SK-N-SH (cell line): ENCODE measurements at regions not wholly inside any gene's neighbourhood (a gene's known extent, or its start where the extent isn't known, plus 50 kb on each side); places are given as distances from the start of the nearest gene placed in this dataset.

ENCODE experiments used
- CTCF ChIA-PET: fragments of 300-600, 350-600 bp; formaldehyde crosslinking; extraction: SDS; loops from one replicate; lab custom pipeline; 2021; lab: Yijun Ruan, JAX
- POLR2A ChIA-PET: fragments of 350-600 bp; sonication (Branson Sonifier 250); formaldehyde crosslinking; extraction: SDS; loops from one replicate; lab custom pipeline; 2020; ENCODE audit warnings: antibody characterized with exemption, inconsistent platforms; lab: Yijun Ruan, JAX
- DNase-seq: peaks from one replicate; pipeline ENCODE4 v3.0.0; 2012
- H2AFZ ChIP-seq: fragments of 200-600 bp; sonication (generic); 2 replicates; pipeline ENCODE4 v1.8.1; 2016; ENCODE audit warnings: antibody characterized with exemption, mild to moderate bottlenecking, low read depth
- H3F3A ChIP-seq: fragments of 200-600 bp; sonication (generic); replicated peaks from 2 replicates; pipeline ENCODE3; 2016; ENCODE audit warnings: antibody characterized with exemption, mild to moderate bottlenecking; ENCODE audit not compliant: insufficient read depth
- H3K27ac ChIP-seq, 2 experiments: fragments of 200-500 bp in 1 of 2; fragments of 200-600 bp in 1 of 2; sonication (Bioruptor generic) in 1 of 2; sonication (generic), shearing (Covaris generic) in 1 of 2; 2 replicates each; pipeline versions ENCODE4 v1.5.1 to v1.6.1; 2014 to 2016; ENCODE audit warnings: low read depth in 2 of 2, inconsistent platforms in 1 of 2, low read length in 1 of 2, mild to moderate bottlenecking in 1 of 2, mixed read lengths in 1 of 2
- H3K27me3 ChIP-seq: fragments of 200-600 bp; sonication (generic), shearing (Covaris generic); 2 replicates; pipeline ENCODE4 v1.6.1; 2016; ENCODE audit warnings: mixed run types; ENCODE audit not compliant: insufficient read depth
- H3K36me3 ChIP-seq, 2 experiments: fragments of 200-500 bp in 1 of 2; fragments of 200-600 bp in 1 of 2; sonication (Bioruptor generic) in 1 of 2; sonication (generic) in 1 of 2; replicated peaks in 1 of 2; 2 replicates each; pipeline versions ENCODE3 to v1.5.1; 2014 to 2016; ENCODE audit warnings: low read length in 1 of 2, mild to moderate bottlenecking in 1 of 2; ENCODE audit not compliant: insufficient read depth in 2 of 2, control insufficient read depth in 1 of 2
- H3K4me1 ChIP-seq, 2 experiments: fragments of 200-500 bp in 1 of 2; fragments of 200-600 bp in 1 of 2; sonication (Bioruptor generic) in 1 of 2; sonication (generic), shearing (Covaris generic) in 1 of 2; 2 replicates each; pipeline versions ENCODE4 v1.5.1 to v1.6.1; 2014 to 2016; ENCODE audit warnings: low read depth in 1 of 2, low read length in 1 of 2, mixed run types in 1 of 2; ENCODE audit not compliant: insufficient read depth in 2 of 2, control insufficient read depth in 1 of 2
- H3K4me2 ChIP-seq: fragments of 200-600 bp; sonication (generic), shearing (Covaris generic); 2 replicates; pipeline ENCODE4 v1.6.1; 2017; ENCODE audit warnings: mixed run types
- H3K4me3 ChIP-seq, 2 experiments: fragments of 200-500 bp in 1 of 2; fragments of 200-600 bp in 1 of 2; sonication (Bioruptor generic) in 1 of 2; sonication (generic), shearing (Covaris generic) in 1 of 2; 2 replicates each; pipeline versions ENCODE4 v1.5.1 to v1.8.1; 2014 to 2016; ENCODE audit warnings: low read depth in 2 of 2, inconsistent platforms in 1 of 2, low read length in 1 of 2, mild to moderate bottlenecking in 1 of 2, mixed read lengths in 1 of 2, moderate library complexity in 1 of 2
- H3K79me2 ChIP-seq: fragments of 200-600 bp; sonication (generic); 2 replicates; pipeline ENCODE4 v1.8.1; 2017; ENCODE audit warnings: mild to moderate bottlenecking; ENCODE audit not compliant: insufficient read depth
- H3K9ac ChIP-seq: fragments of 200-600 bp; sonication (generic); 2 replicates; pipeline ENCODE4 v1.6.1; 2017; ENCODE audit warnings: mixed run types
- H3K9me2 ChIP-seq: fragments of 200-600 bp; sonication (generic); 2 replicates; pipeline ENCODE4 v1.6.1; 2017; ENCODE audit warnings: mixed run types
- H3K9me3 ChIP-seq: fragments of 200-600 bp; sonication (generic); 2 replicates; pipeline ENCODE4 v1.6.1; 2017; ENCODE audit warnings: mixed run types, mild to moderate bottlenecking, moderate library complexity
- H4K20me1 ChIP-seq: fragments of 200-600 bp; sonication (generic); 2 replicates; pipeline ENCODE4 v1.6.1; 2017; ENCODE audit warnings: mild to moderate bottlenecking, mixed run types; ENCODE audit not compliant: insufficient read depth
- CHD2 ChIP-seq: fragments of 150-350 bp; IDR thresholded peaks from 2 replicates; pipeline ENCODE4 v1.6.1; 2018; ENCODE audit warnings: low read length; ENCODE audit not compliant: partially characterized antibody
- EZH2phosphoT487 ChIP-seq: fragments of 200-600 bp; sonication (generic); IDR thresholded peaks from 2 replicates; pipeline ENCODE4 v1.6.1; 2017; ENCODE audit warnings: low read depth, mixed run types, mild to moderate bottlenecking, antibody characterized with exemption, moderate library complexity, borderline replicate concordance
- FOSL2 ChIP-seq: IDR thresholded peaks from 2 replicates; pipeline ENCODE4 v1.4.0; 2012; ENCODE audit warnings: low read depth, mild to moderate bottlenecking, moderate library complexity, borderline replicate concordance
- FOXM1 ChIP-seq: IDR thresholded peaks from 2 replicates; pipeline ENCODE4 v1.4.0; 2012; ENCODE audit warnings: low read depth, mild to moderate bottlenecking
- MEF2A ChIP-seq: IDR thresholded peaks from 2 replicates; pipeline ENCODE4 v1.4.0; 2012; ENCODE audit warnings: low read depth, borderline replicate concordance
- NRF1 ChIP-seq: IDR thresholded peaks from 2 replicates; pipeline ENCODE4 v1.6.1; 2012; ENCODE audit warnings: low read depth, mild to moderate bottlenecking, low read length
- POLR2AphosphoS5 ChIP-seq: IDR thresholded peaks from 2 replicates; pipeline ENCODE4 v1.6.1; 2012; ENCODE audit warnings: low read depth, low read length
- RAD21 ChIP-seq: IDR thresholded peaks from 2 replicates; pipeline ENCODE4 v1.6.1; 2012; ENCODE audit warnings: mild to moderate bottlenecking, low read length
- REST ChIP-seq: IDR thresholded peaks from 2 replicates; pipeline ENCODE4 v1.6.1; 2012; ENCODE audit warnings: mild to moderate bottlenecking, low read depth, low read length, moderate library complexity
- RFX5 ChIP-seq: IDR thresholded peaks from 2 replicates; pipeline ENCODE4 v1.6.1; 2012; ENCODE audit warnings: mild to moderate bottlenecking, improper control_type of control experiment, low read length
- SIN3A ChIP-seq: IDR thresholded peaks from 2 replicates; pipeline ENCODE4 v1.6.1; 2012; ENCODE audit warnings: low read depth, mild to moderate bottlenecking, low read length, moderate library complexity, borderline replicate concordance
- SMC3 ChIP-seq: IDR thresholded peaks from 2 replicates; pipeline ENCODE4 v1.6.1; 2012; ENCODE audit warnings: low read depth, low read length, improper control_type of control experiment
- TAF1 ChIP-seq: IDR thresholded peaks from 2 replicates; pipeline ENCODE4 v1.6.1; 2012; ENCODE audit warnings: low read depth, mild to moderate bottlenecking, low read length, moderate library complexity, borderline replicate concordance
- TCF12 ChIP-seq: IDR thresholded peaks from 2 replicates; pipeline ENCODE4 v1.4.0; 2012
- TEAD4 ChIP-seq: IDR thresholded peaks from 2 replicates; pipeline ENCODE4 v1.4.0; 2012; ENCODE audit warnings: mild to moderate bottlenecking, borderline replicate concordance; ENCODE audit not compliant: insufficient read depth
- USF2 ChIP-seq: fragments of 150-350 bp; IDR thresholded peaks from 2 replicates; pipeline ENCODE4 v1.6.1; 2017; ENCODE audit warnings: antibody characterized with exemption, low read length, low read depth, borderline replicate concordance
- YY1 ChIP-seq: IDR thresholded peaks from 2 replicates; pipeline ENCODE4 v1.4.0; 2012; ENCODE audit warnings: low read depth, mild to moderate bottlenecking
- WGBS: methylation state at CpG from one replicate; pipeline ENCODE4 v1.1.6; 2017; ENCODE audit warnings: low lambda C conversion rate; 5-methylcytosine and 5-hydroxymethylcytosine counted together

DNA sequence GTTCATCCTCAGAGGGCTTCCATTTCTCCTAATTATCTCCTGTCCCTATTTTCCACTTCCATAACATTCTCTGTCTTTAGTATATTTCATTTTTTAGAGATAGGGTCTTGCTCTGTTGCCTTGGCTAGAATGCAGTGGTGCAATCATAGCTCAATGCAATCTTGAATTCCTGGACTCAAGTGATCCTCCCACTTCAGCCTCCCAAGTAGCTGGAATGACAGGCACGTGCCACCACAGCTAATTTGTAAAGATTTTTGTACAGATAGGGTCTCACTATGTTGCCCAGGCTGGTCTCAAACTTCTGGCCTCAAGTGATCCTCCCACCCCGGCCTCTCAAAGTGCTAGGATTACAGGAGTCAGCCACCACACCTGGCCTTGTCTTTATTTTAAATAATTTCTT lies 589.0 kb downstream of the ZEB2 start:
- POLR2A ChIA-PET, result no interaction called here

More for the DNA sequence above, 589.0 kb downstream of the ZEB2 start:
- Histone ChIP-seq H3K9me2 (no peaks in the 10 kb centered on the region), H3K27me3 (no peaks in the 10 kb centered on the region), H4K20me1 (no peaks in the 10 kb centered on the region), H3K79me2 (no peaks in the 10 kb centered on the region), H3K4me2 (no peak overlapping the region), H2AFZ (no peak overlapping the region), H3K4me3 (no peak overlapping the region), H3F3A (no peaks in the 10 kb centered on the region), H3K36me3 (no peaks in the 10 kb centered on the region), H3K9me3 (no peaks in the 10 kb centered on the region), H3K27ac (no peak overlapping the region), H3K4me1 (no peaks in the 10 kb centered on the region), H3K9ac (no peak overlapping the region)
- CTCF ChIA-PET, result no interaction called here
- no peak for DNase-seq
- TF ChIP-seq SMC3 (no peak), SIN3A (no peak), TCF12 (no peak), EZH2phosphoT487 (no peak), RFX5 (no peak), FOXM1 (no peak), POLR2AphosphoS5 (no peak), USF2 (no peak), REST (no peak), CHD2 (no peak), TAF1 (no peak), RAD21 (no peak), MEF2A (no peak), FOSL2 (no peak), TEAD4 (no peak), YY1 (no peak), NRF1 (no peak)
- WGBS, result 46% methylated on average over 2 of the region's 2 CpGs
